ENCODE measurements at regions not wholly inside any gene's neighbourhood (a gene's known extent, or its start where the extent isn't known, plus 50 kb on each side); places are given as distances from the start of the nearest gene placed in this dataset.

DNA sequence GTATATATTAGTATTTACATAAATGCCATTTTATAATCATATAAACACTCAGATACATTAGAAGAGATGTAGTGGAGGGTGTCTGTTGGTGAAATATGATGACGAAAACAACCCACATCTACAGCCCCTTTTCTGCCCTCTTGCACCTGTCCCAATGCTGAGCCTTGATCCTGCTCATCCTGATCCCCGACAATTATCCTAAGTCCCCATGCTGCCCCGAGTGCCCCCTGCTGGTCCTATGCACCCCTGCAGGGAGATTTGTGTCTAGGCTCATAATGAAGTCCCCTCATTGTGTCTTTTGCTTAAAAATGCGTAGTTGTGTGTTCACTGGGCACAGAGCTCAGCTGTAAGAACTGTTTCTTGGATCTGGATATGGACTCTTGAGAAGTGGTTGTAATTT lies 554.5 kb downstream of the TMEM121 start:
- TF ChIP-seq, protein P1, sequence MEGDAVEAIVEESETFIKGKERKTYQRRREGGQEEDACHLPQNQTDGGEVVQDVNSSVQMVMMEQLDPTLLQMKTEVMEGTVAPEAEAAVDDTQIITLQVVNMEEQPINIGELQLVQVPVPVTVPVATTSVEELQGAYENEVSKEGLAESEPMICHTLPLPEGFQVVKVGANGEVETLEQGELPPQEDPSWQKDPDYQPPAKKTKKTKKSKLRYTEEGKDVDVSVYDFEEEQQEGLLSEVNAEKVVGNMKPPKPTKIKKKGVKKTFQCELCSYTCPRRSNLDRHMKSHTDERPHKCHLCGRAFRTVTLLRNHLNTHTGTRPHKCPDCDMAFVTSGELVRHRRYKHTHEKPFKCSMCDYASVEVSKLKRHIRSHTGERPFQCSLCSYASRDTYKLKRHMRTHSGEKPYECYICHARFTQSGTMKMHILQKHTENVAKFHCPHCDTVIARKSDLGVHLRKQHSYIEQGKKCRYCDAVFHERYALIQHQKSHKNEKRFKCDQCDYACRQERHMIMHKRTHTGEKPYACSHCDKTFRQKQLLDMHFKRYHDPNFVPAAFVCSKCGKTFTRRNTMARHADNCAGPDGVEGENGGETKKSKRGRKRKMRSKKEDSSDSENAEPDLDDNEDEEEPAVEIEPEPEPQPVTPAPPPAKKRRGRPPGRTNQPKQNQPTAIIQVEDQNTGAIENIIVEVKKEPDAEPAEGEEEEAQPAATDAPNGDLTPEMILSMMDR (IDR thresholded peaks at IDR 0.05): peak; percentile 32
- no peak for TF ChIP-seq ZFX (IDR thresholded peaks at IDR 0.05; ENCODE audit: borderline replicate concordance)

Measured in 22Rv1 (cell line).